GM04503 (cell line): ENCODE measurements at regions not wholly inside any gene's neighbourhood (a gene's known extent, or its start where the extent isn't known, plus 50 kb on each side); places are given as distances from the start of the nearest gene placed in this dataset.

Source experiments
- DNase-seq: peaks from one replicate; pipeline ENCODE4 v3.0.0-alpha.2; 2012; ENCODE audit warnings: low read depth

DNA sequence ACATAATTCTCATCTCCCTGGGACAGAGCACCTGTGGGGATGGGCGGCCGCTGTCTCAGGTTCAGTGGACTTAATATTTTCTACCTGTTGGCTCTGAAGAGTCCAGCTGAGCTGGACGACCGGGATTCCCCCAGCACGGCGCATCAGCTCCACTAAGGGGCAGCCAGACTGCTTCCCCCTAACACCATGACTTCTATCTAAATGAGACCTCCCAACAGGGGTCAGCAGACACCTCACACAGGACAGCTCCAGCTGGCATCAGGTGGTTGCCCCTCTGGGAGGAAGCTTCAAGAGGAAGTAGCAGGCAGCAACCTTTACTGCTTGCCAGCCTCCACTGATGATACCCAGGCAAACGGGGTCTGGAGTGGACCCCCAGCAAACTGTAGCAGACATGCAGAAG lies 226.0 kb upstream of the DSEL start:
- DNase-seq, result no peak

DNA sequence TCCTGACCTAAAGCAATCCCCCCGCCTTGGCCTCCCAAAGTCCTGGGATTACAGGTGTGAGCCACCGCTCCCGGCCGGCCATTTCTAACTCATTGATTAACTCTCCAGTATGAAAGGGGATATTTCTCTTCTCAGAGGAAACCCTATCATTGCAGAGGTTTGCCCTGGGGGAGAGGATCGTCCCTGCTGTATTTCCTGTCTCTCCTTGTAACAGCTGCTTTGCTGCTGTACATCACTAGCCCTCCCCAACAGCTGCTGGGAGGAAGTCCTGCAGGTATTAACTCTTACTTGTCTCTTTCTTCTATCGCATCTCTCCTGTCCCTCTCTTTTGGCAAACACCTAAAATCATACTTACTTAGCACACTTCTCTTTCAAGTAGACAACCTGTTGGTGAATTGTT lies 219.0 kb upstream of the DSEL start:
- no peak for DNase-seq

DNA sequence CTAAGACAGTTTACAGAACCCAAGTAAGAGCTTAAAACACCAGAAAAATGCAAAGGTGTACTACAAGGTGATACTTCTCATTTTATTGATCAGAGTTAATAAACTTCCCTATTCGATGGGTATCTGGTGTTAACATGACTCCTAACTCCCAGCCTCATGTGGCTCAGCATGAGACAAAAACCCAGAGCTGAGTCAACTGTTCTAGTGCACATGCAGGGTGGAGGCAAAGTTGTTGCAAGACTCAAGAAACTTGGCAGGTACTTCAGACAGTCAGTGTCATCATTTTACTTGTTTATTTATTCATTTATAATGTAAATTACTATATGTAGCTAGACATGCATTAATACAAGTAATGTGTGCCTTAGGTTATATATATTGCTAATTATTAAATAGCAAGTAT lies 216.6 kb upstream of the DSEL start:
- peak; percentile 21 for DNase-seq

DNA sequence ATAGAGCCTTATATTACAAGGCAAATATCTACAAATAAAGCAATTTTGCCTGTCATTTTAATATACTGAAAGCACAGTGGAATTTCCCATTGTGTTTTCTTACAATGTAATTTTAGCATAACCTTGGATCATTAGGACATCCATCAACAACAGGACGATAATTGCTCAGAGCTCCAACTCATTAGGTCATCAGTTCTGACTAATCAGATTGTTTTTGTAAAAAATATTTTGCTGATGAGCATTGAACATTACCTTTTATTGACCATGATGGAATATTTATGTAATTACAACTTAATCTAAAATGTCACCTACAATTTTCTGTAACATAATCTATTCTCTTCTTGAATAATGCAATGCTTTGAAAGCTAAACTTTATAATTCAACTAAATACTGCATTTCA lies 215.3 kb upstream of the DSEL start:
- no peak for DNase-seq

DNA sequence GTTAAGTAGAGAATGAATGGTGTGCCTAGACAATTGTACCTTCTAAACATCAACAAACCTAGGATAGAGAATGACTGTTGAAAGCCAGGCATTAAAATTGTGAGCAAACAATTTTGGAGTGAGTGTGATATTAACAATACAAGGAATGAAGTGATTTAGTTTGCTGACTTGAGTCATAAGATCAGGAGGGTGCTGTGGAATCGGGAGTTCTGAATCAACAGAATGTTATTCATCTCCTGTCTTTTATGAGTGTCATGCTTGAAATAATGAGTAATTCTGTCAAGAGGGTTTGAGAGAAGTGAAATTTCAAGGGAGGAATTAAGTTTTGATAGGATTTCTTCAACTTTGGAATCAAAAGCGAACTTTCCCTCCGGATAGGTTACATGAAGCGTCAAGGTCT lies 214.4 kb upstream of the DSEL start:
- DNase-seq, result peak; percentile 35

DNA sequence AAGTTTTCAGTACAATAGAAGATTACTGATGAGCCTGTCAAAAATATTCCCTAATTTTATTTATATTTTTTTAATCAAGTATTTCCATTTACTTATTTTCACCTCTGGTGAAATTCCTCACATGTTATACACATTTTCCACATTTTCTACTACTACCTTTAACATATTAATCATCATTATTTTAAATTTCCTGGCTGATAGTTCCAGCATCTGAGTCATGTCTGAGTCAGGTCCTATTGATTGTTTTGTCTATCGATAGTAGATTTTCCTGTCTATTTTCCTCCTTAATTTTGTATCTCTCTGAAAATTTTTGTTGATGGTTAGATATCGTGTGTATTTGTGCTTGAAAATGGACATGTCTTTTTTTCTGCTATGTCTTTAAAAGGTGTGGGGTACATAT lies 211.8 kb upstream of the DSEL start:
- no peak for DNase-seq

DNA sequence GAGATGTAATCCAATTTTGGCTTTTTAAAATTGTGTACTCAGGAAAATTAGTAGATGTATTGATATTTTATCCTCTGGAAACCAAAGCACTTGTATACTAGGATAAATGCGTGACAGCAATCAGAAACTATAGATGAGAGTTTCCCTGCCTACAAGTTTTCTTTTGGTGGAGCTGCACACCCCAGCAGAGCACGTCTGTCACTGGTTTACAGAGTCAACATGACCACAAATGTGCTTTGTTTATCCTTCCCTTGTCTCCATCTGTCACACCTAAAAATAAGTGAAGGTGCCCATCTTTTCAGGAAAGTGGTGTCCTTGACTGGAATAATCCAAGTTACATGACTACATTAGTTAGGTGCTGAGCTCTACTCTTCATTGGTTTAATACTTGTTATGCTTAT lies 210.4 kb upstream of the DSEL start:
- DNase-seq, result no peak

- DNase-seq, result no peak
Measured at GRCh38 chr18:67717800-67718199, 201.3 kb upstream of the DSEL start.

GRCh38 chr18:67715567-67715966 lies 199.0 kb upstream of the DSEL start:
- no peak for DNase-seq

GRCh38 chr18:67710639-67711038 lies 194.1 kb upstream of the DSEL start:
- no peak for DNase-seq

- no peak for DNase-seq
Measured at GRCh38 chr18:67705748-67706147, 189.2 kb upstream of the DSEL start.

DNA sequence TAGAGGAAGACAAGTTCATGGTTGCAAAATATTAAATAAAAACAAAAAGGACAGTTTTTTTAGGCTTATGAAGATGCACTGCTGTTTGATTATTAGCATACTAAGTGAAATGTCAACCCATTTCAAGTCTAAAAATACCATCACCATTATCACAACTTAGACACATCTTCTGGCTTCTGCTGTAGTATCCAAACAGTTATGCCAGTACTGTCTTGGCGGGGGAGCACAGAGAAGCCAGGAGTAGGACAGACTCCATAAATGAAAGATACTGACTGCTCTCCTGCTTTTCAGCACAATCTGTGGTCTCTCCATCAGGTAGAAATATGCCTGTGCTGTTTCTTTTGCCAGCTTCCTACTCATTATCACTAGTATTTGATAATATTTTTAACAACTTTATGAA lies 179.2 kb upstream of the DSEL start:
- DNase-seq, result no peak

- no peak for DNase-seq
Measured at GRCh38 chr18:67694787-67695186, 178.3 kb upstream of the DSEL start.

- DNase-seq, result no peak
Measured at GRCh38 chr18:67692811-67693210, 176.3 kb upstream of the DSEL start.

GRCh38 chr18:67682516-67682915 lies 166.0 kb upstream of the DSEL start:
- peak; percentile 47 for DNase-seq

GRCh38 chr18:67677489-67677888 lies 161.0 kb upstream of the DSEL start:
- DNase-seq, result no peak

GRCh38 chr18:67672716-67673115 lies 156.2 kb upstream of the DSEL start:
- DNase-seq, result no peak

- no peak for DNase-seq
Measured at GRCh38 chr18:67672155-67672554, 155.6 kb upstream of the DSEL start.

GRCh38 chr18:67670024-67670543 lies 153.6 kb upstream of the DSEL start:
- DNase-seq, result peak; percentile 95

DNA sequence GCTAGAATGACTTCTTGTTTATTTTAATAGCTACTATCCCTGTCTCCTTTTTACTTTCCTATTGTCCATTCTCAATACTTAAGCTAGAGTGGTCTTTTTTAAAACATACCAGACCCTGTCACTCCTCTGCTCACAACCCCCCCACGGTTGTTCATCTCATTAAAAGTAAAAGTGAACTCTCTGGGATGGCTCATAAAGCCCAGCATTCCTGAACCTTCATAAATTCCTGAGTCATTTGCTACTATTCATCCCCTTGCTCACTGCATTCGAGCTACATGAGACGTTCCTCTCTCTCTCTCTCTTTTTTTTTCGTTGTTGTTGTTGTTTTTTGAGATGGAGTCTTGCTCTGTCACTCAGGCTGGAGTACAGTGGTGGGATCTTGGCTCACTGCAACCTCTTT lies 148.7 kb upstream of the DSEL start:
- no peak for DNase-seq

DNA sequence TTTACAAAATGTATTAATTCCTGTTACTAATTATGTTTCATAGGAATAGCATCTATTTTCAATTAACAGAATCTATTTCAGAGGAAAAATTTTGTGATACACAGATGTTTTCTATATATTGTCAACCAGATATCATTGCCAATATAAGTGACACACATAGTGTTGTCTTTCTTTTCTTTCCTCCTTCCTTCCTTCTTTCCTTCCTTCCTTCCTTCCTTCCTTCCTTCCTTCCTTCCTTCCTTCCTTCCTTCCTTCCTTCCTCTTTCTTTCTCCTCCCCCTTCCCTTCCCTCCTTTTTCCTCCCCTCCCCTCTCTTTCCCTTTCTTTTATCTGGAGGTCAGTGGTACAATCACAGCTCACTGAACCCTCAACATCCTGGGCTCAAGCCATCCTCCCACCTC lies 146.5 kb upstream of the DSEL start:
- no peak for DNase-seq

DNA sequence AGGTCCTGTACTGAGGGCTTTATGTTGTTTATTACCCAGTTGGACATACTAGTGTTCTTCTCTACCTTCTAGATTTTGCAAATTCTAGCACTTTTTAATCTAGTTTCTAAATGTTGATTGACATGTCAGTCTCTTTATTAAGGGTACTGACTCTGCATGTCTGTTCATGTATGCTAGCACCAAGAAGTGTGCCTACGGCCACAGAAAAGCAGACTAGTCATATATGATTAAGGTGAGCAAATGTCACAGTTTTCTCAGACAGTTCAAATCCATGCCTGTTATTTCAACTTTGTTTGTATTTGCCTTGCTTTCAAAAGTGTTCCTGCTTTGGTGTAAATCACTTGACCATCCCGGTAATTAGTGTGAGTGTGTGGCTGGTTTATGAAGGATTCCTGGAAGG lies 145.0 kb upstream of the DSEL start:
- no peak for DNase-seq

GRCh38 chr18:67654101-67654500 lies 137.6 kb upstream of the DSEL start:
- DNase-seq, result no peak

DNA sequence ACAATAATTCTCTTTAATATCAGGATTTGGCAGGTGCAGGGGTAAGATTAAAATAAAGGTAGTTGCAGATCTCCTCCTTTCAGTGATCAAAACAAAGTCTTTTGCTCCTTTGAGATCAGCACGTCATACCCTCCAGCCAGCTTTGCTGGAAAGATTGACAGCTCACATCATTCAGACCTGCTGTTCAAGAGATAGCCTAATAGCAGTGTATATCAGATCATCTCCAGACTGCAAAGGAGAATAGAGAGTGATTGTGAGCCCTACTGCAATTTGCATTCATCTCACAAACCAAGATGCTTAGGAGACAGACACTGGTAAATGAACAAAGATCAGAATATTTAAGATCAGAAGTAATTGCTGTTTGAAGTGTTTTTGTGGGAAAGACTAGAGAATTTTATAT lies 135.8 kb upstream of the DSEL start:
- no peak for DNase-seq

- no peak for DNase-seq
Measured at GRCh38 chr18:67651438-67651837, 134.9 kb upstream of the DSEL start.
